Esophagus muscularis mucosa (tissue), 4 donors: ENCODE measurements at regions not wholly inside any gene's neighbourhood (a gene's known extent, or its start where the extent isn't known, plus 50 kb on each side); places are given as distances from the start of the nearest gene placed in this dataset.

ENCODE experiments used
- CTCF ChIP-seq, 3 experiments: fragments of 200-600 bp in 2 of 3; fragments of 450-650 bp in 1 of 3; sonication (generic) in 2 of 3; IDR thresholded peaks; one replicate each; pipeline ENCODE4 v1.5.1; 2017 to 2019; ENCODE audit warnings: antibody characterized with exemption in 3 of 3, mild to moderate bottlenecking in 2 of 3, moderate library complexity in 1 of 3
- EP300 ChIP-seq: sonication (generic); formaldehyde crosslinking; IDR thresholded peaks from one replicate; pipeline ENCODE4 v1.6.1; 2017; ENCODE audit warnings: antibody characterized with exemption
- POLR2A ChIP-seq: fragments of 450-650 bp; IDR thresholded peaks from one replicate; pipeline ENCODE4 v1.6.1; 2017; ENCODE audit warnings: antibody characterized with exemption, moderate library complexity, mild to moderate bottlenecking, low read depth
- POLR2AphosphoS5 ChIP-seq, 2 donors: sonication (generic); formaldehyde crosslinking; IDR thresholded peaks; one replicate each; pipeline ENCODE4 v1.6.1; 2017; ENCODE audit warnings: antibody characterized with exemption in 2 of 2

GRCh38 chr11:112318661-112319060 lies 58.0 kb upstream of the PLET1 start:
- TF ChIP-seq POLR2AphosphoS5 (IDR thresholded peaks at IDR 0.05): no peak
- TF ChIP-seq CTCF (IDR thresholded peaks at IDR 0.05): no peak
- TF ChIP-seq POLR2A: no peak
- no peak for TF ChIP-seq EP300
